ENCODE measurements at regions not wholly inside any gene's neighbourhood (a gene's known extent, or its start where the extent isn't known, plus 50 kb on each side); places are given as distances from the start of the nearest gene placed in this dataset.

- DNase-seq (ENCODE audit: low read depth), result no peak
- TF ChIP-seq, protein P1, sequence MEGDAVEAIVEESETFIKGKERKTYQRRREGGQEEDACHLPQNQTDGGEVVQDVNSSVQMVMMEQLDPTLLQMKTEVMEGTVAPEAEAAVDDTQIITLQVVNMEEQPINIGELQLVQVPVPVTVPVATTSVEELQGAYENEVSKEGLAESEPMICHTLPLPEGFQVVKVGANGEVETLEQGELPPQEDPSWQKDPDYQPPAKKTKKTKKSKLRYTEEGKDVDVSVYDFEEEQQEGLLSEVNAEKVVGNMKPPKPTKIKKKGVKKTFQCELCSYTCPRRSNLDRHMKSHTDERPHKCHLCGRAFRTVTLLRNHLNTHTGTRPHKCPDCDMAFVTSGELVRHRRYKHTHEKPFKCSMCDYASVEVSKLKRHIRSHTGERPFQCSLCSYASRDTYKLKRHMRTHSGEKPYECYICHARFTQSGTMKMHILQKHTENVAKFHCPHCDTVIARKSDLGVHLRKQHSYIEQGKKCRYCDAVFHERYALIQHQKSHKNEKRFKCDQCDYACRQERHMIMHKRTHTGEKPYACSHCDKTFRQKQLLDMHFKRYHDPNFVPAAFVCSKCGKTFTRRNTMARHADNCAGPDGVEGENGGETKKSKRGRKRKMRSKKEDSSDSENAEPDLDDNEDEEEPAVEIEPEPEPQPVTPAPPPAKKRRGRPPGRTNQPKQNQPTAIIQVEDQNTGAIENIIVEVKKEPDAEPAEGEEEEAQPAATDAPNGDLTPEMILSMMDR (IDR thresholded peaks at IDR 0.05; ENCODE audit: insufficient read depth, low read depth, low read length, missing control alignments), result no peak
- no peak overlapping the region for H3K4me3 ChIP-seq (ENCODE audit: low read length)
Observed at GRCh38 chr16:86911437-86911958, 333.1 kb downstream of the FOXL1 start.

GRCh38 chr16:86913886-86914285 is 335.5 kb downstream of the FOXL1 start:
- TF ChIP-seq, protein P1 (IDR thresholded peaks at IDR 0.05; ENCODE audit: insufficient read depth, low read depth, low read length, missing control alignments), result no peak
- H3K4me3 ChIP-seq (ENCODE audit: low read length), result no peak overlapping the region
- DNase-seq (ENCODE audit: low read depth), result no peak

GRCh38 chr16:86914876-86915717 is 336.7 kb downstream of the FOXL1 start:
- no peak for DNase-seq (ENCODE audit: low read depth)
- TF ChIP-seq, protein P1 (IDR thresholded peaks at IDR 0.05; ENCODE audit: insufficient read depth, low read depth, low read length, missing control alignments), result no peak
- H3K4me3 ChIP-seq (ENCODE audit: low read length), result no peak overlapping the region

DNA sequence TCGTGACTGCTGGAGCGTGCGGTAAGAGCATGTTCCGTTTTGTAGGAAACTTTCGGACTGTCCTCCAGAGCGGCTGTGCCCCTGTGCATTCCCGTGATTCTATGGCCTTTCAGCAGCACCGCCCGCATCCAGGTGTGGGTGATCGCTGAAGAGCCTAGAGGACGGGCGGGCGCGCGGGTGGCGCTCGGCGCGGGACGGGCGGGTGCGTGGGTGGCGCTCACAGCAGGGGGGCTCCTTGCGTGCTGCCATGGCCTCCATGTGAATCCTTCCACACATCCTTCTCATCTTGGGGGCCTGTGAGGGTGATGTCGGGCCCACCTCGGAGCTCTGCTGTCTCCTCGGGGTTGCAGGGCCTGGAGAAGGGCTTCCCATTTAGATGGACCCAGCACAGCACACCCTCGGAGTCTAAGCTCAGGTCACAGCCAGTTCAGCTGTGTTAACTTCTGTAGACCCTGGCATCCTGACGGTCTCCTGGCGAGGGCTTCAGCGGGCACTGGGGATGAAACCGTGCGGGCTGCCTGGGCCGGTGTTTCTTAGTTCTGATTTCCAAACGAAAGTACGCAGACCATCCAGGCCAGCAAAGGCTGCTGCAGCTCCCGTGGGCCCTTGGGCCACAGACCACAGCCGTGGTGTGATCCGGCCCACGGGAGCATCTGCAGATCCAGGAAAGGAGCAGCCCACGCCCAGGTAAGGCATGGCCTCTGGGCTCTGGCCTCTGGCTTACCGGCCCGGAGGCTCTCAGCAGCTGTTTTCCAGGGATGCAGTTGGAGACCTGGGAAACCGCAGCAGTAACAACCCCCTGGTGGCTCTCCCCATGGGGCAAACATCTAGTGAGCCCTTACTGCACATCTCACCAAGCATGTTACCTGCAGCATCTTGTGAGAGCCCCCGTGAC is 339.4 kb downstream of the FOXL1 start:
- DNase-seq (ENCODE audit: low read depth), result no peak
- TF ChIP-seq, protein P1 (IDR thresholded peaks at IDR 0.05; ENCODE audit: insufficient read depth, low read depth, low read length, missing control alignments), result no peak
- no peak overlapping the region for H3K4me3 ChIP-seq (ENCODE audit: low read length)

GRCh38 chr16:86918637-86919036 is 340.3 kb downstream of the FOXL1 start:
- no peak for DNase-seq (ENCODE audit: low read depth)
- H3K4me3 ChIP-seq (ENCODE audit: low read length), result no peak overlapping the region
- TF ChIP-seq, protein P1 (IDR thresholded peaks at IDR 0.05; ENCODE audit: insufficient read depth, low read depth, low read length, missing control alignments), result no peak

DNA sequence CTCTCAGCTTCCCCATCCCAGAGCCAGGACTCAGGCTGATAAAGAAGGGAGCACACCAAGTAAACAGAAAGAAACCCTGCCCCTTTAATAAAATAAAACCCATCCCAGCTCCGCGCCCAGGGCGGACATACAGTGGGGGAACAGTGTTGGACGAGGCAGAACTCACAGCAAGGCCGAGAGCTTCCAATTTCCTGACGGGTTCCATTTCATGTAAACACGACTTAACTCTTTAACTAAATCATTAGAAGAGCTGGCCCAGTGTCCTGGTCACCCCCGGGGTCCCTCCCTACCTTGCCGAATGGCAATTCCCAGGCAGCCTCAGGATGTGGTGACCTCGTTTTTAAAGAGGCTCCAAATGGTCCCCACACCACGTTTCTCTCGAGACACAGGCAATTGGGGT is 340.7 kb downstream of the FOXL1 start:
- TF ChIP-seq, protein P1 (IDR thresholded peaks at IDR 0.05; ENCODE audit: insufficient read depth, low read depth, low read length, missing control alignments), result no peak
- no peak for DNase-seq (ENCODE audit: low read depth)
- no peak overlapping the region for H3K4me3 ChIP-seq (ENCODE audit: low read length)
